ENCODE measurements at regions not wholly inside any gene's neighbourhood (a gene's known extent, or its start where the extent isn't known, plus 50 kb on each side); places are given as distances from the start of the nearest gene placed in this dataset.
A peak's percentile ranks its signal among the peaks of the same experiment; 100 is the strongest.
"Not testable (repeated sequence)": the region's sequence is repeated elsewhere in the genome, so short reads cannot be mapped to it uniquely, and the experiment has no call there.

GRCh38 chr5:21481320-21482270, 1371.5 kb downstream of the CDH12 start:
- intact Hi-C loops (cut with DNase I); H3K27ac ChIP-seq; H3K4me1 ChIP-seq; ATAC-seq; H3K27me3 ChIP-seq; H3K9me3 ChIP-seq; H3K4me3 ChIP-seq: not testable (repeated sequence)
- peak in 1 of 2 donors; percentile 23 for DNase-seq
- peaks cover 0 to 51% (median 4%) of the 10 kb centered on the region in 9 donors for H3K36me3 ChIP-seq
- 88% methylated on average over 24 of the region's 24 CpGs for WGBS, 2 donors

GRCh38 chr5:21480054-21480453, 1373.1 kb downstream of the CDH12 start:
- ATAC-seq; DNase-seq; H3K4me3 ChIP-seq; H3K27ac ChIP-seq; H3K27me3 ChIP-seq; intact Hi-C loops (cut with DNase I); H3K9me3 ChIP-seq; H3K4me1 ChIP-seq: not testable (repeated sequence)
- H3K36me3 ChIP-seq = peaks cover 0 to 51% (median 4%) of the 10 kb centered on the region in 9 donors
- WGBS, 2 donors = 95 to 96% methylated on average over 3 of the region's 4 CpGs

GRCh38 chr5:21473981-21474380, 1379.2 kb downstream of the CDH12 start:
- H3K4me1 ChIP-seq; ATAC-seq; H3K27ac ChIP-seq; DNase-seq; intact Hi-C loops (cut with DNase I); H3K4me3 ChIP-seq; H3K9me3 ChIP-seq; H3K27me3 ChIP-seq: not testable (repeated sequence)
- 91 to 95% methylated on average over 4 to 5 of the region's 6 CpGs for WGBS, 2 donors
- peaks cover 0 to 49% (median 0%) of the 10 kb centered on the region in 9 donors for H3K36me3 ChIP-seq

GRCh38 chr5:21473436-21473835, 1379.7 kb downstream of the CDH12 start:
- H3K27ac ChIP-seq; DNase-seq; H3K4me1 ChIP-seq; H3K27me3 ChIP-seq; ATAC-seq; H3K4me3 ChIP-seq; H3K9me3 ChIP-seq; intact Hi-C loops (cut with DNase I): not testable (repeated sequence)
- WGBS, 2 donors = 97 to 98% methylated on average over 13 of the region's 13 CpGs
- H3K36me3 ChIP-seq = peaks cover 0 to 46% (median 0%) of the 10 kb centered on the region in 9 donors

GRCh38 chr5:21471691-21472090, 1381.5 kb downstream of the CDH12 start:
- DNase-seq; H3K27ac ChIP-seq; ATAC-seq; H3K27me3 ChIP-seq; intact Hi-C loops (cut with DNase I); H3K4me3 ChIP-seq; H3K4me1 ChIP-seq; H3K9me3 ChIP-seq: not testable (repeated sequence)
- 100% methylated on average over 3 of the region's 3 CpGs for WGBS, 2 donors
- peaks cover 0 to 46% (median 0%) of the 10 kb centered on the region in 9 donors for H3K36me3 ChIP-seq

- H3K27me3 ChIP-seq; H3K4me3 ChIP-seq; intact Hi-C loops (cut with DNase I); H3K27ac ChIP-seq; H3K4me1 ChIP-seq; H3K9me3 ChIP-seq: not testable (repeated sequence)
- ATAC-seq = peak in 2 of 8 donors; percentile 33 to 61
- peak in 1 of 2 donors; percentile 34 for DNase-seq
- peaks cover 0 to 59% (median 0%) of the 10 kb centered on the region in 9 donors for H3K36me3 ChIP-seq
- WGBS, 2 donors = 76 to 90% methylated on average over 6 of the region's 6 CpGs
- peak in 7 of 9 donors; percentile 28 to 52 (median 36) for TF ChIP-seq CTCF (IDR thresholded peaks at IDR 0.05)
These were observed 1383.5 kb downstream of the CDH12 start for GRCh38 chr5:21469523-21470101.

GRCh38 chr5:21467544-21467943, 1385.6 kb downstream of the CDH12 start:
- H3K27ac ChIP-seq, ATAC-seq: not testable (repeated sequence)

GRCh38 chr5:21459744-21460073, 1393.4 kb downstream of the CDH12 start:
- DNase-seq; H3K9me3 ChIP-seq; H3K27me3 ChIP-seq; intact Hi-C loops (cut with DNase I): not testable (repeated sequence)
- H3K4me1 ChIP-seq = peaks cover 0 to 14% (median 4%) of the 10 kb centered on the region in 9 donors
- peak in 4 of 8 donors; percentile 36 to 60 (median 40) for ATAC-seq
- WGBS, 2 donors = 0% methylated on average over 1 of the region's 7 CpGs; no CpG with 5 or more reads in 1 of the 2 donors
- H3K36me3 ChIP-seq = peaks cover 0 to 30% (median 0%) of the 10 kb centered on the region in 9 donors
- H3K27ac ChIP-seq = peak overlapping the region in 8 of 10 donors; percentile 19 to 80 (median 72)
- H3K4me3 ChIP-seq = peak overlapping the region; percentile 64 to 99 (median 76)

More at GRCh38 chr5:21467544-21467943, 1385.6 kb downstream of the CDH12 start:
- H3K4me3 ChIP-seq; H3K4me1 ChIP-seq; H3K27me3 ChIP-seq; DNase-seq; H3K9me3 ChIP-seq; intact Hi-C loops (cut with DNase I): not testable (repeated sequence)
- 93 to 100% methylated on average over 1 to 2 of the region's 5 CpGs for WGBS, 2 donors
- peaks cover 0 to 60% (median 0%) of the 10 kb centered on the region in 9 donors for H3K36me3 ChIP-seq
